Neural cell (in vitro differentiated cells): ENCODE measurements at regions not wholly inside any gene's neighbourhood (a gene's known extent, or its start where the extent isn't known, plus 50 kb on each side); places are given as distances from the start of the nearest gene placed in this dataset.

Experiments
- H2AFZ ChIP-seq: fragments of 200-600, 300-800 bp; sonication (generic), shearing (Covaris generic); 2 replicates; pipeline ENCODE4 v1.6.0; 2014; ENCODE audit warnings: low read depth, mild to moderate bottlenecking, antibody characterized with exemption, low read length, moderate library complexity
- H3F3A ChIP-seq: fragments of 200-600 bp; shearing (Covaris generic); 2 replicates; pipeline ENCODE4 v1.6.1; 2016; ENCODE audit warnings: mild to moderate bottlenecking, moderate library complexity, mixed read lengths, antibody characterized with exemption, low read length; ENCODE audit not compliant: insufficient read depth, poor library complexity, severe bottlenecking
- H3K27ac ChIP-seq: fragments of 200-600, 300-800 bp; sonication (generic), shearing (Covaris generic); 2 replicates; pipeline ENCODE4 v1.5.1; 2014; ENCODE audit warnings: mild to moderate bottlenecking, low read length, moderate library complexity
- H3K27me3 ChIP-seq: fragments of 300-800, 200-600 bp; sonication (generic), shearing (Covaris generic); 2 replicates; pipeline ENCODE4 v1.6.0; 2014; ENCODE audit warnings: mild to moderate bottlenecking, low read depth, low read length, moderate library complexity; ENCODE audit not compliant: insufficient read depth
- H3K36me3 ChIP-seq: fragments of 300-800, 200-600 bp; sonication (generic), shearing (Covaris generic); 2 replicates; pipeline ENCODE4 v1.5.1; 2014; ENCODE audit warnings: mild to moderate bottlenecking, antibody characterized with exemption, low read length, moderate library complexity; ENCODE audit not compliant: insufficient read depth
- H3K4me2 ChIP-seq: fragments of 300-800, 200-600 bp; sonication (generic), shearing (Covaris generic); 2 replicates; pipeline ENCODE4 v1.6.0; 2014; ENCODE audit warnings: mild to moderate bottlenecking, low read length
- H3K4me3 ChIP-seq: fragments of 300-800, 200-600 bp; sonication (generic), shearing (Covaris generic); 2 replicates; pipeline ENCODE4 v1.5.1; 2014; ENCODE audit warnings: mild to moderate bottlenecking, low read length, moderate library complexity
- H3K79me2 ChIP-seq: fragments of 200-600 bp; shearing (Covaris generic); replicated peaks from 2 replicates; pipeline ENCODE4 v1.6.0; 2014; ENCODE audit warnings: mild to moderate bottlenecking, low read length, moderate library complexity; ENCODE audit not compliant: insufficient read depth
- H3K9ac ChIP-seq: fragments of 300-800, 200-600 bp; sonication (generic), shearing (Covaris generic); 2 replicates; pipeline ENCODE4 v1.6.1; 2016; ENCODE audit warnings: mild to moderate bottlenecking, low read length, mixed read lengths
- H3K9me2 ChIP-seq: fragments of 200-600 bp; shearing (Covaris generic); 2 replicates; pipeline ENCODE4 v1.6.1; 2016; ENCODE audit warnings: mild to moderate bottlenecking, low read length, mixed read lengths; ENCODE audit not compliant: insufficient read depth
- H3K9me3 ChIP-seq: fragments of 200-600, 300-800 bp; sonication (generic), shearing (Covaris generic); 2 replicates; pipeline ENCODE4 v1.6.1; 2016; ENCODE audit warnings: mild to moderate bottlenecking, mixed run types, low read length, moderate library complexity, mixed read lengths
- H4K20me1 ChIP-seq: fragments of 200-600 bp; shearing (Covaris generic); 2 replicates; pipeline ENCODE4 v1.6.1; 2016; ENCODE audit warnings: mild to moderate bottlenecking, mixed run types; ENCODE audit not compliant: insufficient read depth
- CTCF ChIP-seq: fragments of 450-650 bp; IDR thresholded peaks from 2 replicates; pipeline ENCODE4 v1.5.1; 2014; ENCODE audit warnings: antibody characterized with exemption, mild to moderate bottlenecking, moderate library complexity; ENCODE audit not compliant: poor library complexity, severe bottlenecking
- EP300 ChIP-seq: fragments of 450-650 bp; conservative IDR thresholded peaks from 2 replicates; pipeline ENCODE4 v1.6.1; 2014; ENCODE audit warnings: antibody characterized with exemption, mild to moderate bottlenecking, moderate library complexity; ENCODE audit not compliant: poor library complexity, severe bottlenecking
- EZH2 ChIP-seq: fragments of 200-600, 300-800 bp; shearing (Covaris generic), sonication (generic); IDR thresholded peaks from 2 replicates; pipeline ENCODE4 v1.6.1; 2014; ENCODE audit warnings: antibody characterized with exemption, low read length, borderline replicate concordance, mild to moderate bottlenecking; ENCODE audit not compliant: insufficient read depth, poor library complexity, severe bottlenecking
- MXI1 ChIP-seq: fragments of 450-650 bp; conservative IDR thresholded peaks from 2 replicates; pipeline ENCODE4 v1.6.1; 2014; ENCODE audit warnings: antibody characterized with exemption, mild to moderate bottlenecking; ENCODE audit not compliant: poor library complexity, severe bottlenecking
- POLR2AphosphoS5 ChIP-seq: IDR thresholded peaks from 2 replicates; pipeline ENCODE4 v1.6.1; 2012
- RAD21 ChIP-seq: fragments of 450-650 bp; conservative IDR thresholded peaks from 2 replicates; pipeline ENCODE4 v1.6.1; 2014; ENCODE audit warnings: antibody characterized with exemption, mild to moderate bottlenecking, moderate library complexity
- REST ChIP-seq: IDR thresholded peaks from 2 replicates; pipeline ENCODE4 v1.6.1; 2012; ENCODE audit warnings: borderline replicate concordance
- SMC3 ChIP-seq: fragments of 450-650 bp; conservative IDR thresholded peaks from 2 replicates; pipeline ENCODE4 v1.6.1; 2014; ENCODE audit warnings: antibody characterized with exemption, mild to moderate bottlenecking, moderate library complexity; ENCODE audit not compliant: poor library complexity
- TAF1 ChIP-seq: IDR thresholded peaks from 2 replicates; pipeline ENCODE4 v1.6.1; 2012; ENCODE audit warnings: low read depth

GRCh38 chr6:27836783-27837624 lies 75.2 kb downstream of the OR2B2 start:
- H3K9ac ChIP-seq = peak overlapping the region; percentile 99
- no peaks in the 10 kb centered on the region for H4K20me1 ChIP-seq
- H2AFZ ChIP-seq = no peak overlapping the region
- H3K4me3 ChIP-seq = peak overlapping the region; percentile 82
- H3K79me2 ChIP-seq = peaks cover 42% of the 10 kb centered on the region
- no peaks in the 10 kb centered on the region for H3K36me3 ChIP-seq
- peaks cover 8% of the 10 kb centered on the region for H3F3A ChIP-seq
- no peaks in the 10 kb centered on the region for H3K9me2 ChIP-seq
- H3K4me2 ChIP-seq = peak overlapping the region; percentile 94
- H3K9me3 ChIP-seq = no peaks in the 10 kb centered on the region
- TF ChIP-seq REST = peak; percentile 91
- TF ChIP-seq EP300 = no peak
- peak; percentile 68 for TF ChIP-seq MXI1
- TF ChIP-seq RAD21 = no peak
- TF ChIP-seq CTCF = no peak
- TF ChIP-seq EZH2 = no peak
- TF ChIP-seq SMC3 = peak; percentile 9
- TF ChIP-seq POLR2AphosphoS5 = peak; percentile 90
- TF ChIP-seq TAF1 = peak; percentile 93
- H3K27ac ChIP-seq = peak overlapping the region; percentile 100
- no peaks in the 10 kb centered on the region for H3K27me3 ChIP-seq

GRCh38 chr6:27836141-27836782 lies 75.9 kb downstream of the OR2B2 start:
- H3K27ac ChIP-seq = peak overlapping the region; percentile 100
- H3K4me2 ChIP-seq = peak overlapping the region; percentile 94
- H3K27me3 ChIP-seq = no peaks in the 10 kb centered on the region
- peak overlapping the region; percentile 82 for H3K4me3 ChIP-seq
- H3K36me3 ChIP-seq = no peaks in the 10 kb centered on the region
- peak overlapping the region; percentile 99 for H3K9ac ChIP-seq
- peaks cover 8% of the 10 kb centered on the region for H3F3A ChIP-seq
- peaks cover 42% of the 10 kb centered on the region for H3K79me2 ChIP-seq
- no peak overlapping the region for H2AFZ ChIP-seq
- no peaks in the 10 kb centered on the region for H3K9me2 ChIP-seq
- TF ChIP-seq RAD21 (no peak), EZH2 (no peak), TAF1 (no peak)
- no peaks in the 10 kb centered on the region for H4K20me1 ChIP-seq
- no peaks in the 10 kb centered on the region for H3K9me3 ChIP-seq
